Kidney epithelial cell (primary cell): ENCODE measurements at regions not wholly inside any gene's neighbourhood (a gene's known extent, or its start where the extent isn't known, plus 50 kb on each side); places are given as distances from the start of the nearest gene placed in this dataset.

Source experiments
- DNase-seq: peaks from one replicate; pipeline ENCODE4 v3.0.0-alpha.2; 2010; ENCODE audit warnings: low read depth
- H3K27me3 ChIP-seq: 2 replicates; pipeline ENCODE4 v1.6.0; 2011; ENCODE audit warnings: low read length; ENCODE audit not compliant: control insufficient read depth, insufficient read depth
- H3K36me3 ChIP-seq: 2 replicates; pipeline ENCODE4 v1.5.1; 2011; ENCODE audit warnings: low read length; ENCODE audit not compliant: control insufficient read depth, insufficient read depth
- H3K4me3 ChIP-seq: 2 replicates; pipeline ENCODE4 v1.5.1; 2011; ENCODE audit warnings: low read depth, mild to moderate bottlenecking, control low read depth, low read length
- TF ChIP-seq, protein P1 (sequence below): IDR thresholded peaks from 2 replicates; pipeline ENCODE4 v1.5.1; 2011; ENCODE audit warnings: mild to moderate bottlenecking, moderate library complexity, low read length, control low read depth, inconsistent platforms; ENCODE audit not compliant: insufficient read depth, poor library complexity, severe bottlenecking

DNA sequence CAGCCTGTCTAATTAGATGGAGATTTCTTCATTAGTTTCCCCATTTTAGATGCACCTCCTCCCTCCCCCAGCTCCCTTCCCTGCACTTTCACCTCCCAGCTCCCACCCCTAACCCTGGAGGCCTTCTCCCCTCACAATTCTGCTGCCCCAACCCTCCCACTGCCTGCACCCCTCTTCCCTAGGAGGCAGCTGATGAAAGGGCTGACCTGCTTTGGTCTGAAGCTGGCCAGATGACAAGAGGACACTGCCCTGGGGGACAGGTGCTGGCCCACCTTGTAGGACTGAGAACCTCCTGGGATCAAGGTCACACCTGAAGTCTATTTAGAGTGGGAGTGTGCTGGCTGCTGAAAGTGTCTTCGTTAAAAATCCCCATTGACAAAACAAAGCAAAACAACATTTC lies 259.4 kb downstream of the TLE3 start:
- no peaks in the 10 kb centered on the region for H3K36me3 ChIP-seq
- DNase-seq = no peak
- peaks cover 17% of the 10 kb centered on the region for H3K27me3 ChIP-seq
- TF ChIP-seq, protein P1, sequence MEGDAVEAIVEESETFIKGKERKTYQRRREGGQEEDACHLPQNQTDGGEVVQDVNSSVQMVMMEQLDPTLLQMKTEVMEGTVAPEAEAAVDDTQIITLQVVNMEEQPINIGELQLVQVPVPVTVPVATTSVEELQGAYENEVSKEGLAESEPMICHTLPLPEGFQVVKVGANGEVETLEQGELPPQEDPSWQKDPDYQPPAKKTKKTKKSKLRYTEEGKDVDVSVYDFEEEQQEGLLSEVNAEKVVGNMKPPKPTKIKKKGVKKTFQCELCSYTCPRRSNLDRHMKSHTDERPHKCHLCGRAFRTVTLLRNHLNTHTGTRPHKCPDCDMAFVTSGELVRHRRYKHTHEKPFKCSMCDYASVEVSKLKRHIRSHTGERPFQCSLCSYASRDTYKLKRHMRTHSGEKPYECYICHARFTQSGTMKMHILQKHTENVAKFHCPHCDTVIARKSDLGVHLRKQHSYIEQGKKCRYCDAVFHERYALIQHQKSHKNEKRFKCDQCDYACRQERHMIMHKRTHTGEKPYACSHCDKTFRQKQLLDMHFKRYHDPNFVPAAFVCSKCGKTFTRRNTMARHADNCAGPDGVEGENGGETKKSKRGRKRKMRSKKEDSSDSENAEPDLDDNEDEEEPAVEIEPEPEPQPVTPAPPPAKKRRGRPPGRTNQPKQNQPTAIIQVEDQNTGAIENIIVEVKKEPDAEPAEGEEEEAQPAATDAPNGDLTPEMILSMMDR = no peak
- H3K4me3 ChIP-seq = no peak overlapping the region

DNA sequence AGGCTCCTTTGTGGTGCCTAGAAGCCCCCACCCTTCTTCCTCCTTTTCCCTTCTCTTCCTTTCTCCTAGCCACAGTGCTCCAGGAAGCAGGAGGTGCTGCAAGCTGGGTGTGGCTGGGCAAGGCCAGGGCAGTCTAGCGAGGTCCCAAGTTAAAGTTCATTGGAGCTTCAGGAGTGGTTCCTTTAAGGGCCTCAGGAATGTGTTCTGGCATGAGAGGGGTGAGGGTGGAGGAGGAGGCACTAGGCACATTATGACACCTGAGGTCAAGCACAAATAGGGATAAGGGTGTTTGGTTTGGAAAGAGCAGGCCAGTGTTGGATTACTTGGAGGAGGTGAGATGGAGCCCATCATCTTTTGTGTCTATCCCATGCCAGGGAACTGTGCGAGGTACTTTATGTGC lies 258.7 kb downstream of the TLE3 start:
- Histone ChIP-seq H3K4me3 (no peak overlapping the region), H3K36me3 (no peaks in the 10 kb centered on the region), H3K27me3 (peaks cover 16% of the 10 kb centered on the region)
- TF ChIP-seq, protein P1 = no peak
- no peak for DNase-seq

DNA sequence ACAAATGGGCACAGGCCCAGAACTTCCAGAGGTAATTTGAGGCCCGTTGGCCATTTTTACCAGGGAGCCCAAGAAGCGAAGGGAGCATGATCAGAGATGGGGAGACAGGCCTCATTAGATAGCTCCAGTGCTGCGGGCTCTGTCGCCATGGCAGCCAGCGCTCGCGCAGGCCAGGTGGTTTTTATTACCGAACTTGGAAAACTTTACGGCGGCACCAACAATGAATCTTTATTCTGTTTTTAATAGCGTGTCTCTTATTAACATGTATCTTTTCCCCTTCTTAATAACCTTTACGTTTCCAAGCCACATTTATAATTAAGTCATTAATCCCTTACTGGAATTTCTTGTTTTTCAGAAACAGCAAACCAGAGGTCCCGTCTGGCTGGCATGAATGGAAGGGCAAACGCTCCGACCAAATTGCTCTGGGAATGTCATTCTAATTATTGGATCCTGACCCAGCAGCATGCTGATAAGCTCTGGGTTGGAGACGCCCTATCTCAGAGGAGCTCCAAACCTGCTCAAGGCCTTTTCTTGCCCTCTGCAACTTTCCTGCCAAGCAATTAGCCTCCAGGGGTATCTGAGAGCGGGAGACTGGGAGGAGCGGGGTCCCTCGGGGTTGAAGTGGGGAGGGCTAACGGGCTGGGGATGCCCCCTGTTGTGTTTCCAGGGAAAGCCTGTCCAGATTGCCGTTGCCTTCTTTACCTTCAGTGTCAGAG lies 256.4 kb downstream of the TLE3 start:
- TF ChIP-seq, protein P1 = no peak

DNA sequence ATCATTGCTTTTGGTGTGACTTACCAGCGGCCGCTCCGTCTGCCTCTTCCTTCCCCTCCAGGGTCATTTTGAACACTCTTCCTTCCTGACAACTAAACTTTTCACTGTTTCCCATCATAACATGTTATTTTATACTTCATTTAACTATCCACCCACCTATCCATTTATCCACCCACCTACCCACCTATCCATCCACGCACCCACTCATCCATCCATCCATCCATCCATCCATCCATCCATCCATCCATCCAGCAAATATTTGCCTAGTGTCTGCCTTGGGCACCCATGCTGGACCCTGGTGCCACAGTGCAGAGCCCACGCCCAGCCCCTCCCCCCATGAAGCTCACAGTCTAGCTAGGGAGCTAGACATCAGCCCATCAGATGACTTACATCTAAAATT lies 254.9 kb downstream of the TLE3 start:
- Histone ChIP-seq H3K4me3 (no peak overlapping the region), H3K36me3 (no peaks in the 10 kb centered on the region), H3K27me3 (peaks cover 7% of the 10 kb centered on the region)
- TF ChIP-seq, protein P1 = no peak
- DNase-seq = no peak

More for the DNA sequence above, 256.4 kb downstream of the TLE3 start:
- no peak overlapping the region for H3K4me3 ChIP-seq
- H3K36me3 ChIP-seq = no peaks in the 10 kb centered on the region
- peaks cover 15% of the 10 kb centered on the region for H3K27me3 ChIP-seq
- no peak for DNase-seq

DNA sequence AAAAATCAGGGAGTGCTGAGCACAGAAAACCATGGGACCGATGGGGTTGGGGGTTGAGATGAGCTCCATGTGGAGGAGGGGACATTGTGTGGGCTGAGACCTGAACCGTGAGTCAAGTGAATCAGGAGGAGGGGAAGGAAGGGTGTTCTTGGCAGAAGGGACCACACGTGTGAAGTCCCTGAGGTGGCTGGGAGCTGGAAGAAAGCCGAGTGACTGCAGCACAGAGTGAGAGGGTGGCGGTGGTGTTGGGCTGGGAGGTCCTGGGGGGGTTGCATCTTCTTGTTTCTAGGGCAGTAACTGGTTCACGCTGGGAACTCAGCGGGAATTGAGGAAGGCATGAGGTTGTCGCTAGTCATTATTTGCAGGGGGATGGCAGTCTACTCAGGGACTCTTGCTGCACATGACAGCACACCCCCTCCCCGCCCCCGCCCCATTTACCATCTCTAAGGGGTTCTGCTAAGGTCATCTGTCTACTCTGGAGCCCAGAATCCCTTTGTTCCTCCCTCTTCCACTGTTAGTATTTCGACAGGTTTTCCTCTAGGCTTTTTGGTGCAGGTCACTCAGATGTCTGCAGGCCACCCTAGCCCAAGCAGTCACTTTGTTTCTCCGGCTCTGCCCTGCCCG lies 254.3 kb downstream of the TLE3 start:
- no peak overlapping the region for H3K4me3 ChIP-seq
- no peak for DNase-seq
- no peaks in the 10 kb centered on the region for H3K36me3 ChIP-seq
- TF ChIP-seq, protein P1 = no peak
- peaks cover 7% of the 10 kb centered on the region for H3K27me3 ChIP-seq
